Right cardiac atrium (tissue), 5 donors: ENCODE measurements at regions not wholly inside any gene's neighbourhood (a gene's known extent, or its start where the extent isn't known, plus 50 kb on each side); places are given as distances from the start of the nearest gene placed in this dataset.
"Not testable (repeated sequence)": the region's sequence is repeated elsewhere in the genome, so short reads cannot be mapped to it uniquely, and the experiment has no call there.

Experiments used
- ATAC-seq, 2 donors: fragments of 200-7000 bp; cut with Tn5 transposase; one replicate each; pipeline versions ENCODE4 v1.8.0 to v1.9.1; 2020; ENCODE audit warnings: moderate library complexity in 2 of 2, mild to moderate bottlenecking in 1 of 2
- DNase-seq, 3 donors: peaks; one replicate each; pipeline ENCODE4 v3.0.0-alpha.2; 2020
- H3K27ac ChIP-seq: one replicate; pipeline ENCODE4 v1.5.1; 2013; ENCODE audit warnings: mild to moderate bottlenecking, low read length, control low read depth, moderate library complexity
- H3K27me3 ChIP-seq: one replicate; pipeline ENCODE4 v1.6.1; 2013; ENCODE audit not compliant: control insufficient read depth, insufficient read depth
- H3K4me1 ChIP-seq: one replicate; pipeline ENCODE4 v1.6.1; 2013; ENCODE audit warnings: low read length; ENCODE audit not compliant: control insufficient read depth, insufficient read depth
- H3K4me3 ChIP-seq: one replicate; pipeline ENCODE4 v1.5.1; 2013; ENCODE audit warnings: low read length, control low read depth
- H3K9me3 ChIP-seq: one replicate; pipeline ENCODE4 v1.6.1; 2013; ENCODE audit warnings: low read length; ENCODE audit not compliant: control insufficient read depth
- WGBS: extraction: QIAGEN DNeasy Blood & Tissue Kit; methylation state at CpG from one replicate; pipeline ENCODE4 v1.1.7; 2013; 5-methylcytosine and 5-hydroxymethylcytosine counted together
- intact Hi-C, 4 donors: fragments of 100-400 bp; cut with DNase I; formaldehyde crosslinking; loops; one replicate each; pipeline versions ENCODE4 v1.11.0 to v1.14.0; 2022 to 2023
- donor health status: healthy with polysubstance abuse.
- donor health status: DM: no; HTN: yes; CAD: no.
- donor health status: DM: no; HTN: no; CAD: no.
- donor health status: DM: no; HTN: yes; CAD: no; lungs with severe emphysema.
- donor health status: DM: yes; HTN: yes; CAD: no.

- H3K9me3 ChIP-seq, result no peaks in the 10 kb centered on the region
- no peaks in the 10 kb centered on the region for H3K27me3 ChIP-seq
- DNase-seq (peak in 2 of 3 donors; percentile 25 to 41), ATAC-seq (no peak)
- intact Hi-C loops, result no loop called here
- 92% methylated on average over 29 of the region's 29 CpGs for WGBS
- H3K27ac ChIP-seq, result no peak overlapping the region
- no peaks in the 10 kb centered on the region for H3K4me1 ChIP-seq
- no peak overlapping the region for H3K4me3 ChIP-seq
Observed at GRCh38 chr14:104266631-104267575, 128.5 kb downstream of the KIF26A start.

GRCh38 chr14:104267895-104268294 lies 129.5 kb downstream of the KIF26A start:
- intact Hi-C loops, result no loop called here
- ATAC-seq (peak in 1 of 2 donors; percentile 32), DNase-seq (peak in 2 of 3 donors; percentile 44 to 53)
- H3K27me3 ChIP-seq, result no peaks in the 10 kb centered on the region
- H3K4me1 ChIP-seq, result no peaks in the 10 kb centered on the region
- H3K9me3 ChIP-seq, result no peaks in the 10 kb centered on the region
- H3K27ac ChIP-seq, result no peak overlapping the region
- H3K4me3 ChIP-seq, result no peak overlapping the region
- WGBS, result 62% methylated on average over 18 of the region's 18 CpGs

- Histone ChIP-seq H3K9me3 (no peaks in the 10 kb centered on the region), H3K27ac (no peak overlapping the region), H3K4me1 (no peaks in the 10 kb centered on the region), H3K27me3 (no peaks in the 10 kb centered on the region), H3K4me3 (no peak overlapping the region)
- no peak for ATAC-seq
- 83% methylated on average over 7 of the region's 7 CpGs for WGBS
- no peak for DNase-seq
- intact Hi-C loops, result no loop called here
Observed at GRCh38 chr14:104268295-104268694, 129.9 kb downstream of the KIF26A start.

DNA sequence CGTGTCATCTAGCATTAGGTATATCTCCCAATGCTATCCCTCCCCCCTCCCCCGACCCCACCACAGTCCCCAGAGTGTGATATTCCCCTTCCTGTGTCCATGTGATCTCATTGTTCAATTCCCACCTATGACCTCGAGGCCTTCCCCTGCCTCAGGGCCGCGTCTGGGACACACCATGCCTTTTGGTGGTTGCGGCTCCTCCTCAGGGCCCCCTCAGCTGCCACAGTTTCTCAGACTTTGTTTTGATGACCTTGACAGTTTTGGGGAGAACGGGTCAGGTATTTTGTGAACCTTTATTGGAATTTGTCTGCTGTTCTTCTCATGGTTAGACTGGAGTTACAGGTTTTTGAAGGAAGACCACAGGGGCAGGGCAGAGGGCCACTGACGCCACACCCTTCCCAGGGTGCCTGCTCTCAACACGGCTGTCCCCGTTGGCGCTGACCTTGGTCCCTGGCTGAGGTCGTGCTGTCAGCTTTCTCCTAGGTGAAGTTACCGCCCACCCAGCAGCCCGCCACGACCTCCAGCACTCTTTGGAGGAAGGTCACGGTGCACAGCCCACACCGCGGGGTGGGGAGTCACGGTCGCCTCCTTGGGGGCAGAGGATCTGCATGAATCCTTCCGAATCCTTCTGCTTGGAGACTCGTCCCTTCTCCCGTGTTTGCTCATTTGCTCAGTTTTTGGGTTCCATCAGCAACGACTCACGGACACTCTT lies 130.5 kb downstream of the KIF26A start:
- 82% methylated on average over 24 of the region's 25 CpGs for WGBS
- H3K9me3 ChIP-seq, result no peaks in the 10 kb centered on the region
- DNase-seq (peak; percentile 6 to 20 (median 15)), ATAC-seq (no peak)
- H3K27ac ChIP-seq, result no peak overlapping the region
- no peaks in the 10 kb centered on the region for H3K4me1 ChIP-seq
- no peak overlapping the region for H3K4me3 ChIP-seq
- intact Hi-C loops, result no loop called here
- no peaks in the 10 kb centered on the region for H3K27me3 ChIP-seq

- H3K4me3 ChIP-seq, ATAC-seq, H3K27me3 ChIP-seq, H3K27ac ChIP-seq, H3K4me1 ChIP-seq, intact Hi-C loops, H3K9me3 ChIP-seq: not testable (repeated sequence)
- peak; percentile 2 to 35 (median 32) for DNase-seq
- 92% methylated on average over 34 of the region's 34 CpGs for WGBS
Observed at GRCh38 chr14:104269511-104270241, 131.3 kb downstream of the KIF26A start.

- ATAC-seq (no peak), DNase-seq (no peak)
- Histone ChIP-seq H3K27ac (no peak overlapping the region), H3K27me3 (no peaks in the 10 kb centered on the region), H3K4me1 (no peaks in the 10 kb centered on the region), H3K9me3 (no peaks in the 10 kb centered on the region), H3K4me3 (no peak overlapping the region)
- intact Hi-C loops, result no loop called here
- 67% methylated on average over 1 of the region's 1 CpG for WGBS
Observed at GRCh38 chr14:104271391-104271790, 133.0 kb downstream of the KIF26A start.

DNA sequence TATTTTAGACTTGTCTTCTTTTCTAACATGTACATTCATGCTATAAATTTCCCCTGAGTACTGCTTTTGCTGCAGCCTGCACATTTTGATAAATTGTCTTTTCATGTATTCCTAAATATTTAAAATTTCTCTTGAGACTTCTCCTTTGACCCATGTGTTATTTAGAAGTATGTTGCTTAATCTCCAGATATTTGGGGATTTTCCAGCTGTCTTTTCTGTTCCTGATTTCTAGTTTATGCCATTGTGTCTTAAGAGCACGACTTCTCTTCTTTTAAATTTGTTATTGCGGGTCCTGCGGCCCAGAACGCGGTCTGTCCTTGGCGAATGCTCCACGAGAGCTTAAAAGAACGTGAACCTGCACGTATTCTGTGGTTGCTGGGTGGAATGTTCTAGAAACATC lies 136.4 kb downstream of the KIF26A start:
- Histone ChIP-seq H3K27me3 (no peaks in the 10 kb centered on the region), H3K4me1 (no peaks in the 10 kb centered on the region), H3K4me3 (no peak overlapping the region), H3K27ac (no peak overlapping the region), H3K9me3 (no peaks in the 10 kb centered on the region)
- ATAC-seq (no peak), DNase-seq (no peak)
- intact Hi-C loops, result no loop called here
- WGBS, result 89% methylated on average over 9 of the region's 9 CpGs

GRCh38 chr14:104277416-104278213 lies 139.2 kb downstream of the KIF26A start:
- no peaks in the 10 kb centered on the region for H3K4me1 ChIP-seq
- ATAC-seq (no peak), DNase-seq (peak in 1 of 3 donors; percentile 24)
- H3K9me3 ChIP-seq, result no peaks in the 10 kb centered on the region
- intact Hi-C loops, result no loop called here
- H3K4me3 ChIP-seq, result no peak overlapping the region
- H3K27ac ChIP-seq, result no peak overlapping the region
- WGBS, result 90% methylated on average over 30 of the region's 30 CpGs
- H3K27me3 ChIP-seq, result no peaks in the 10 kb centered on the region

DNA sequence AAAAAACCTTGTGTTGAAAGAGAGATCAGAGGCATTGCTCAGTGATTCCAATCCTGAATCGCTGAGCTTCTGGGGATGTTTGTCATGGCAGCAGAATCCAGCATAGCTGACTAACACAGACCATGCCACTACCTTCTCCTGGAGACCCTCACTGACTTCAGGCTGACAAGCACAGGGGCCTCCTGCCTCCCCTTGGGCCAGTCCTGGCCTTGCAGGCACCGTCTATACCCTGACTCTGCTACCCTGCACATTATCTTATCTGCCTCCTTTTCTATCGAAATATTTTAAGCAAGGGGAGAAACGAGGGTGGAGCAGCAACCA lies 139.8 kb downstream of the KIF26A start:
- no peak overlapping the region for H3K4me3 ChIP-seq
- no peak for DNase-seq
- H3K9me3 ChIP-seq, result no peaks in the 10 kb centered on the region
- no peak for ATAC-seq
- intact Hi-C loops, result no loop called here
- WGBS, result 67% methylated on average over 4 of the region's 4 CpGs
- H3K27ac ChIP-seq, result no peak overlapping the region
- no peaks in the 10 kb centered on the region for H3K27me3 ChIP-seq
- no peaks in the 10 kb centered on the region for H3K4me1 ChIP-seq

DNA sequence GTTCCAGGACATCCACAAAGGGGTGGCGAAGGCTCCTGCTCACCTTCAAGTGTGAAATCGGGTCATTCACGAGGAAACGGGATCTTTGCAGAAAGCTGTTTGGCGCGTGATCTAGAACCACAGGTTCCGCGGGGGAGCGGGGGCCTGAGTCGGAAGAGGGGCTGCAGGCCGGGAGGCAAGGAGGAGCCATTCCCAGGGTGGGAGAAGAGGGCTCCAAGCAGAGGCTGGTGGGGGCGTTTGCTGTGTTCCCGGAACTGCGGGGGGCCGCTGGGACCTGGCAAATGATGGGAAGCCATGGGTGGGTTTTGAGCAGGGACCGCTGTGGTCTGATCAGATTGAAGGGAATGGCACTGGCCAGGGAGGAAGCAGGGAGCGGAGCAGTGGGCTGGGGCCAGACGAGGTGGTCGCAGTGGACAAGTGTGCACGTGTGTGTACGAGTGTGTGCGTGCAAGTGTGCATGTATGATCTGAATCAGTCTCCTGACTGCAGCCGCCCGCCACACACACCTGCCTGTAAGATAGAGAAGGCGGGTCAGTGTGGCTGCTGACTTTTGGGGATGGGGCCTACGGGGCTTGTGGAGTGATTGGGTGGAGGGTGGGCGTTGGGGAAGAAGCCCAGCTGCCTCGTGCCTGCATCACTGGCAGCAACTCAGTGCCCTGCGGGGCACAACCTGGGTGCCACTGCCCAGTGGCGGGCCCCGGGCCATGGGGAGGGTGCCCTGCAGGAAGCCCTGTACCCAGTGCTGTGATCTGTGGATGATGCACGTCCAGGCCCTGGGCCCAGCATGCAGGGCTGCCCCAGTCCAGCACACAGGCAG lies 141.9 kb downstream of the KIF26A start:
- intact Hi-C loops, result no loop called here
- Histone ChIP-seq H3K4me3 (no peak overlapping the region), H3K4me1 (no peaks in the 10 kb centered on the region), H3K9me3 (no peaks in the 10 kb centered on the region), H3K27ac (no peak overlapping the region), H3K27me3 (no peaks in the 10 kb centered on the region)
- DNase-seq (peak in 2 of 3 donors; percentile 46), ATAC-seq (no peak)
- WGBS, result 93% methylated on average over 32 of the region's 32 CpGs
